Lung (tissue), 11 donors: ENCODE measurements at regions not wholly inside any gene's neighbourhood (a gene's known extent, or its start where the extent isn't known, plus 50 kb on each side); places are given as distances from the start of the nearest gene placed in this dataset.

Source experiments
- ATAC-seq: fragments of 200-7000 bp; cut with Tn5 transposase; one replicate; pipeline ENCODE4 v1.9.1; 2020; ENCODE audit warnings: moderate number of reproducible peaks; ENCODE audit not compliant: insufficient read depth, low FRiP score
- DNase-seq, 3 donors: peaks; one replicate each; pipeline ENCODE4 v3.0.0-alpha.2; 2013 to 2017
- H3K27ac ChIP-seq, 2 donors: one replicate each; pipeline ENCODE4 v1.5.1; 2013; ENCODE audit warnings: mild to moderate bottlenecking in 2 of 2, moderate library complexity in 2 of 2, control low read depth in 1 of 2, inconsistent platforms in 1 of 2, low read depth in 1 of 2, low read length in 1 of 2
- H3K27me3 ChIP-seq, 3 donors: one replicate each; pipeline ENCODE4 v1.5.1; 2013; ENCODE audit warnings: low read length in 2 of 3; ENCODE audit not compliant: control insufficient read depth in 3 of 3, insufficient read depth in 3 of 3
- H3K36me3 ChIP-seq, 4 donors: one replicate each; pipeline ENCODE4 v1.5.1; 2013; ENCODE audit warnings: low read length in 4 of 4, mild to moderate bottlenecking in 1 of 4, moderate library complexity in 1 of 4; ENCODE audit not compliant: control insufficient read depth in 4 of 4, insufficient read depth in 4 of 4
- H3K4me1 ChIP-seq, 5 donors: one replicate each; pipeline ENCODE4 v1.5.1; 2013; ENCODE audit warnings: low read length in 5 of 5, mild to moderate bottlenecking in 2 of 5, moderate library complexity in 1 of 5; ENCODE audit not compliant: control insufficient read depth in 5 of 5, insufficient read depth in 5 of 5
- H3K4me3 ChIP-seq: one replicate; pipeline ENCODE4 v1.5.1; 2013; ENCODE audit warnings: mild to moderate bottlenecking, control low read depth, moderate library complexity
- H3K9ac ChIP-seq, 2 donors: one replicate each; pipeline ENCODE4 v1.5.1; 2013; ENCODE audit warnings: low read length in 2 of 2, control low read depth in 1 of 2; ENCODE audit not compliant: insufficient read depth in 1 of 2
- H3K9me3 ChIP-seq, 4 donors: one replicate each; pipeline ENCODE4 v1.5.1; 2013; ENCODE audit warnings: low read length in 3 of 4, mild to moderate bottlenecking in 1 of 4, moderate library complexity in 1 of 4; ENCODE audit not compliant: control insufficient read depth in 4 of 4, insufficient read depth in 3 of 4
- CTCF ChIP-seq: IDR thresholded peaks from 2 replicates; pipeline ENCODE4 v1.5.1; 2012; ENCODE audit warnings: mild to moderate bottlenecking; ENCODE audit errors: control extremely low read depth, extremely low read depth
- WGBS, 2 donors: extraction: QIAGEN DNeasy Blood & Tissue Kit; methylation state at CpG; one replicate each; pipeline ENCODE4 v1.1.7; 2013; 5-methylcytosine and 5-hydroxymethylcytosine counted together
- donor health status: control.
- donor health status: control.
- donor health status: Bipolar disorder and iron deficiency.
- donor health status: healthy.
- donor health status: DM: yes; HTN: yes; CAD: no.

- ATAC-seq: no peak
- Histone ChIP-seq H3K9ac (no peak overlapping the region), H3K27ac (no peak overlapping the region), H3K9me3 (no peaks in the 10 kb centered on the region), H3K4me1 (no peaks in the 10 kb centered on the region), H3K4me3 (no peak overlapping the region), H3K27me3 (no peaks in the 10 kb centered on the region), H3K36me3 (no peaks in the 10 kb centered on the region)
- 41 to 67% methylated on average over 2 of the region's 2 CpGs for WGBS, 2 donors
- no peak for TF ChIP-seq CTCF
- no peak for DNase-seq
Observed at GRCh38 chr11:87851234-87851633, 324.0 kb downstream of the RAB38 start.

GRCh38 chr11:87849216-87849615 lies 326.0 kb downstream of the RAB38 start:
- no peak overlapping the region for H3K27ac ChIP-seq
- no peak for TF ChIP-seq CTCF
- 89 to 93% methylated on average over 2 of the region's 2 CpGs for WGBS, 2 donors
- no peaks in the 10 kb centered on the region for H3K9me3 ChIP-seq
- H3K36me3 ChIP-seq: no peaks in the 10 kb centered on the region
- no peak overlapping the region for H3K4me3 ChIP-seq
- no peak for DNase-seq
- ATAC-seq: no peak
- H3K4me1 ChIP-seq: no peaks in the 10 kb centered on the region
- H3K9ac ChIP-seq: no peak overlapping the region
- H3K27me3 ChIP-seq: no peaks in the 10 kb centered on the region

GRCh38 chr11:87840786-87841185 lies 334.5 kb downstream of the RAB38 start:
- 80 to 81% methylated on average over 1 of the region's 1 CpG for WGBS, 2 donors
- H3K36me3 ChIP-seq: no peaks in the 10 kb centered on the region
- no peak overlapping the region for H3K9ac ChIP-seq
- no peak for ATAC-seq
- DNase-seq: no peak
- H3K27me3 ChIP-seq: no peaks in the 10 kb centered on the region
- H3K27ac ChIP-seq: no peak overlapping the region
- H3K9me3 ChIP-seq: no peaks in the 10 kb centered on the region
- no peak for TF ChIP-seq CTCF
- H3K4me3 ChIP-seq: no peak overlapping the region
- no peaks in the 10 kb centered on the region for H3K4me1 ChIP-seq

GRCh38 chr11:87832211-87832610 lies 343.0 kb downstream of the RAB38 start:
- no peak overlapping the region for H3K27ac ChIP-seq
- no peak for ATAC-seq
- WGBS, 2 donors: 78 to 86% methylated on average over 5 of the region's 5 CpGs
- peak; percentile 13 to 65 (median 16) for DNase-seq
- H3K36me3 ChIP-seq: no peaks in the 10 kb centered on the region
- TF ChIP-seq CTCF: no peak
- H3K9ac ChIP-seq: no peak overlapping the region
- no peaks in the 10 kb centered on the region for H3K27me3 ChIP-seq
- H3K9me3 ChIP-seq: peaks cover 0 to 3% (median 0%) of the 10 kb centered on the region in 4 donors
- H3K4me1 ChIP-seq: no peaks in the 10 kb centered on the region
- no peak overlapping the region for H3K4me3 ChIP-seq
